Tibial nerve (tissue), 4 donors: ENCODE measurements at regions not wholly inside any gene's neighbourhood (a gene's known extent, or its start where the extent isn't known, plus 50 kb on each side); places are given as distances from the start of the nearest gene placed in this dataset.

Source experiments
- EP300 ChIP-seq, 2 donors: sonication (generic); formaldehyde crosslinking; IDR thresholded peaks; one replicate each; pipeline ENCODE4 v1.6.1; 2017; ENCODE audit warnings: antibody characterized with exemption in 2 of 2, mild to moderate bottlenecking in 1 of 2
- POLR2A ChIP-seq, 2 donors: fragments of 450-650 bp; IDR thresholded peaks; one replicate each; pipeline ENCODE4 v1.6.1; 2017; ENCODE audit warnings: antibody characterized with exemption in 2 of 2, mild to moderate bottlenecking in 2 of 2, moderate library complexity in 2 of 2
- TF ChIP-seq, protein P1 (sequence below), 5 experiments: fragments of 200-600 bp in 3 of 5; fragments of 450-650 bp in 2 of 5; sonication (generic) in 3 of 5; IDR thresholded peaks; one replicate each; pipeline ENCODE4 v1.5.1; 2016 to 2019; ENCODE audit warnings: antibody characterized with exemption in 5 of 5, mild to moderate bottlenecking in 3 of 5, moderate library complexity in 2 of 5

DNA sequence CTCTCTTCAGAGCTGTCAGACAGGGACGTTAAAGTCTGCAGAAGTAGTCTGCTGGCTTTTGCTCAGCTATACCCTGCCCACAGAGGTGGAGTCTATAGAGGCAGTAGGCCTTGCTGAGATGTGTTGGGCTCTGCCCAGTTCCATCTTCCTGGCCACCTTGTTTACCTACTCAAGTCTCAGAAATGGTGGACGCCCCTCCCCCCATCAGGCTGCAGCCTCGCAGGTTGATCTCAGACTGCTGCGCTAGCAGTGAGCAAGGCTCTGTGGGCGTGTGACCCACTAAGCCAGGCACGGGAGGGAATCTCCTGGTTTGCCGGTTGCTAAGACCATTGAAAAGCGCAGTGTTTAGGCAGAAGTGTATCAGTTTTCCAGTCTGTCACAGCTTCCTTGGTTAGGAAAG is 305.0 kb downstream of the BCKDHB start:
- TF ChIP-seq, protein P1, sequence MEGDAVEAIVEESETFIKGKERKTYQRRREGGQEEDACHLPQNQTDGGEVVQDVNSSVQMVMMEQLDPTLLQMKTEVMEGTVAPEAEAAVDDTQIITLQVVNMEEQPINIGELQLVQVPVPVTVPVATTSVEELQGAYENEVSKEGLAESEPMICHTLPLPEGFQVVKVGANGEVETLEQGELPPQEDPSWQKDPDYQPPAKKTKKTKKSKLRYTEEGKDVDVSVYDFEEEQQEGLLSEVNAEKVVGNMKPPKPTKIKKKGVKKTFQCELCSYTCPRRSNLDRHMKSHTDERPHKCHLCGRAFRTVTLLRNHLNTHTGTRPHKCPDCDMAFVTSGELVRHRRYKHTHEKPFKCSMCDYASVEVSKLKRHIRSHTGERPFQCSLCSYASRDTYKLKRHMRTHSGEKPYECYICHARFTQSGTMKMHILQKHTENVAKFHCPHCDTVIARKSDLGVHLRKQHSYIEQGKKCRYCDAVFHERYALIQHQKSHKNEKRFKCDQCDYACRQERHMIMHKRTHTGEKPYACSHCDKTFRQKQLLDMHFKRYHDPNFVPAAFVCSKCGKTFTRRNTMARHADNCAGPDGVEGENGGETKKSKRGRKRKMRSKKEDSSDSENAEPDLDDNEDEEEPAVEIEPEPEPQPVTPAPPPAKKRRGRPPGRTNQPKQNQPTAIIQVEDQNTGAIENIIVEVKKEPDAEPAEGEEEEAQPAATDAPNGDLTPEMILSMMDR (IDR thresholded peaks at IDR 0.05): no peak
- TF ChIP-seq POLR2A (IDR thresholded peaks at IDR 0.05) (no peak), EP300 (IDR thresholded peaks at IDR 0.05) (no peak)
